ENCODE measurements at regions not wholly inside any gene's neighbourhood (a gene's known extent, or its start where the extent isn't known, plus 50 kb on each side); places are given as distances from the start of the nearest gene placed in this dataset.

DNA sequence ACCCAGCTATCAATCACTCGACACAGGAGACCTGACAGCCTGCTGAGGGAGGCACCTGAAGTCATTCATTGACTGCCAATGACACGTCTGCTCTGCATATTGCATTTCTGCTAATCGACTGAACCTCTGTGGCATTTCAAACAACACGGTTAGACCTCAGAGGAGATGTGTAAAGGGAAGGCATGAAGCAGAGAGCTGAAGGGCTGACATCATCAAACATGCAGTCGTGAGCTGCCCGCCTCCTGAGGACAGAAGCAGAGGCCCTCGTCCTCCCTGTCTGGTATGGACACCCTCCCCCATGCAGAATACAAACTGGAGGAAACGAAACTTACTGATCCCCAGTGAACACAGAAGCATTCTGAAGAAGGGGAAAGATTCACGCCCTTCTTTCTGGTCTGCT lies 462.6 kb upstream of the MGMT start:
- H3K36me3 Mint-ChIP-seq (ENCODE audit: low read depth): no peaks in the 10 kb centered on the region
- TF ChIP-seq, protein P1, sequence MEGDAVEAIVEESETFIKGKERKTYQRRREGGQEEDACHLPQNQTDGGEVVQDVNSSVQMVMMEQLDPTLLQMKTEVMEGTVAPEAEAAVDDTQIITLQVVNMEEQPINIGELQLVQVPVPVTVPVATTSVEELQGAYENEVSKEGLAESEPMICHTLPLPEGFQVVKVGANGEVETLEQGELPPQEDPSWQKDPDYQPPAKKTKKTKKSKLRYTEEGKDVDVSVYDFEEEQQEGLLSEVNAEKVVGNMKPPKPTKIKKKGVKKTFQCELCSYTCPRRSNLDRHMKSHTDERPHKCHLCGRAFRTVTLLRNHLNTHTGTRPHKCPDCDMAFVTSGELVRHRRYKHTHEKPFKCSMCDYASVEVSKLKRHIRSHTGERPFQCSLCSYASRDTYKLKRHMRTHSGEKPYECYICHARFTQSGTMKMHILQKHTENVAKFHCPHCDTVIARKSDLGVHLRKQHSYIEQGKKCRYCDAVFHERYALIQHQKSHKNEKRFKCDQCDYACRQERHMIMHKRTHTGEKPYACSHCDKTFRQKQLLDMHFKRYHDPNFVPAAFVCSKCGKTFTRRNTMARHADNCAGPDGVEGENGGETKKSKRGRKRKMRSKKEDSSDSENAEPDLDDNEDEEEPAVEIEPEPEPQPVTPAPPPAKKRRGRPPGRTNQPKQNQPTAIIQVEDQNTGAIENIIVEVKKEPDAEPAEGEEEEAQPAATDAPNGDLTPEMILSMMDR (IDR thresholded peaks at IDR 0.05; ENCODE audit: unreplicated experiment in 3 of 3): no peak
- H3K4me1 Mint-ChIP-seq: peaks cover 7% of the 10 kb centered on the region
- peaks cover 7% of the 10 kb centered on the region for H3K9me3 Mint-ChIP-seq
- no peak overlapping the region for H3K27ac Mint-ChIP-seq
- no peak overlapping the region for H3K4me3 Mint-ChIP-seq
- H3K27me3 Mint-ChIP-seq (ENCODE audit: low read depth): peaks cover 4% of the 10 kb centered on the region

DNA sequence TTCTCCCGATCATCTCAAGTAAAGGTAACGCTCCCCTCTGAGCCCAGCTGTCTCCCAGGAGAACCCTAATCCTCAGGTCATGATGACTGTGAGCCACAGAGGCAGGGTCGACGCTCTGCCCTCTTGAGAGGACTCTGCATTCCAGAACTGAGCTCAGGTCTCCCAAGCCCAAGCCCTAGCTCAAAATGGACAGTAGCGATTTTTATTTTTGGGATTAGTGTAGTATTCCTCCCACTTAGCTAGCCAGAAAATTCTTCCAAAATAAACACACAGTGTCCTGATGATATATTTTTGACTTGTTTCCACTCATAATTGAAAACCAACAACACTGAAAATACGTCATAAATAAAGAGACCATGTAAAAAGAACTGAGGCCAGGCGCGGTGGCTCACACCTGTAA lies 462.0 kb upstream of the MGMT start:
- H3K9me3 Mint-ChIP-seq: peaks cover 9% of the 10 kb centered on the region
- H3K27me3 Mint-ChIP-seq (ENCODE audit: low read depth): peaks cover 4% of the 10 kb centered on the region
- peaks cover 7% of the 10 kb centered on the region for H3K4me1 Mint-ChIP-seq
- H3K27ac Mint-ChIP-seq: peak overlapping the region in 1 of 3 experiments; percentile 35
- TF ChIP-seq, protein P1 (IDR thresholded peaks at IDR 0.05; ENCODE audit: unreplicated experiment in 3 of 3): no peak
- no peak overlapping the region for H3K4me3 Mint-ChIP-seq
- no peaks in the 10 kb centered on the region for H3K36me3 Mint-ChIP-seq (ENCODE audit: low read depth)

DNA sequence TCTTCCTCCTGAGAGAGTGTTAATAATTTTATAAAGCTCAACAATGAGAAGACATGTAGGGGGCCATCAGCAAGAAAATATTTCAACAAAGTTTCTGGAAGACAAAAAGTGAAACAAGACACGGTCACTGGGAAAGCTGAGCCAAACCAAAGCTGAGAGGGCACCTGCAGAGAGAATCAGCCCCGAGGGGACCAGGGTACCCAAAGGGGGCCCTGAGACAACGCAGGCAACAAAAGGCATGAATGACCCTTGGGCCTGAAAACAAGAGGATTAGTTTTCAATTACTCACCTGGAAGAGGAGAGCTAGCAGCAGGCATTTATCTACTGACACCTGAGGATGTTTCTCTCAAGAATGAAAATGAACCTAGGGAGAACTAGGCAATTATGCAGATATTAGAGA lies 461.2 kb upstream of the MGMT start:
- TF ChIP-seq, protein P1 (IDR thresholded peaks at IDR 0.05; ENCODE audit: unreplicated experiment in 3 of 3): no peak
- H3K4me3 Mint-ChIP-seq: no peak overlapping the region
- no peaks in the 10 kb centered on the region for H3K36me3 Mint-ChIP-seq (ENCODE audit: low read depth)
- H3K4me1 Mint-ChIP-seq: peaks cover 7% of the 10 kb centered on the region
- peaks cover 9% of the 10 kb centered on the region for H3K9me3 Mint-ChIP-seq
- H3K27me3 Mint-ChIP-seq (ENCODE audit: low read depth): peaks cover 4% of the 10 kb centered on the region
- H3K27ac Mint-ChIP-seq: no peak overlapping the region

DNA sequence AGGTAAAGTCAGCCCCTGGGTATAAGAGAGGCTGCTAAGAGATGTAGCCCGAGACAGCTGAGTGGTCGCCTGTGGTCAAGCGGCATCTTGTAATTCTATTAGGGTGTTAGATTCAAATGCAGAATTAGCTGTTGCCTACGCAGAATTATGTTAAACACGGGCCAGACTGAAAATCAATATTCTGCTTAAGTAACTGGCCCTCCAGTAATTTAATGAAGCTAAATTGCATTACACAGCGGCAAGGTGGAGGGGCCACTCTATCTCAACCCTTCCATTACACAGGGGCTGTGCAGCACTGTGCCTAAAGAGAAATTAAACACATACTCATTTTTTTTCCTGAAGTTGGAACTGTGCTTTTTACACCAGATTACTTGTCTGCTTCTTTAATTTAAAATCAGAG lies 448.5 kb upstream of the MGMT start:
- TF ChIP-seq, protein P1 (IDR thresholded peaks at IDR 0.05; ENCODE audit: unreplicated experiment in 3 of 3): no peak
- H3K36me3 Mint-ChIP-seq (ENCODE audit: low read depth): no peaks in the 10 kb centered on the region
- no peak overlapping the region for H3K4me3 Mint-ChIP-seq
- peaks cover 3% of the 10 kb centered on the region for H3K27me3 Mint-ChIP-seq (ENCODE audit: low read depth)
- H3K4me1 Mint-ChIP-seq: peaks cover 37% of the 10 kb centered on the region
- no peak overlapping the region for H3K27ac Mint-ChIP-seq
- H3K9me3 Mint-ChIP-seq: peaks cover 4% of the 10 kb centered on the region

DNA sequence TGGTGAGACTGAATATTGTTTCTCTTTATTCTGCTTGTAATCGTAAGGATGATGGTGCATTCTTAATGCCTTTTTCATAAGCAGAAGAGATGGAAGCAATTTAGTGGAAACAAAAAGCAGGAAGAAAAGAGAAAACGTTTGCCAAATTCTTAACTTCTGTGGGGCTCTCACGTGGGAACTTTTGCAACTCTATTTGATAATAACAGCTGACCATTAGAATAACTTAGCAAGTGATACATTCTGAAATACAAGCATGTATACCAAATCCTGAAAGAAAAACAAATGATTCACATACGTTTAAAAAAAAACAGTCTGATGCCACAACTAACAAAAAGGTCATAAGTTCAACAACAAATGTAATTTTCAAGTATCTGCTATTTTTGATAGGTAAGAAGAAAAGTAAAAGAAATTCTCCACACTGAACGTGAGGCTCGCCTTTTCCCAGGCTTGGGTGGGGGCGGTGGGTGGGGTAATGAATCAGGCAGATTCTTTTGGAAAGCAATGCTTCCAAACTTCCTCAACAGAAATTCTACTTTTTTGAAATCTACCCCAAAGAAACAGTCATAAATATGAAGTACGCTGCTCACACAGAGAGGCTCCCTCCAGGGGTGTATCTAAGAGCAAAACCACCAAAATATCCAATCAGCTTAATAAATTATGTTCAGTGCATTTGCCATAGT lies 446.2 kb upstream of the MGMT start:
- H3K27me3 Mint-ChIP-seq (ENCODE audit: low read depth): peaks cover 4% of the 10 kb centered on the region
- peak overlapping the region; percentile 70 to 94 (median 87) for H3K27ac Mint-ChIP-seq
- no peaks in the 10 kb centered on the region for H3K9me3 Mint-ChIP-seq
- H3K4me3 Mint-ChIP-seq: peak overlapping the region in 1 of 3 experiments; percentile 44
- peaks cover 46% of the 10 kb centered on the region for H3K4me1 Mint-ChIP-seq
- no peaks in the 10 kb centered on the region for H3K36me3 Mint-ChIP-seq (ENCODE audit: low read depth)
- TF ChIP-seq, protein P1 (IDR thresholded peaks at IDR 0.05; ENCODE audit: unreplicated experiment in 3 of 3): no peak
